Neuronal stem cell (in vitro differentiated cells): ENCODE measurements at regions not wholly inside any gene's neighbourhood (a gene's known extent, or its start where the extent isn't known, plus 50 kb on each side); places are given as distances from the start of the nearest gene placed in this dataset.

Experiments used
- DNase-seq: peaks from one replicate; pipeline ENCODE4 v3.0.0-alpha.2; 2013; ENCODE audit warnings: low spot score
- H2AFZ ChIP-seq: one replicate; pipeline ENCODE4 v1.6.1; 2013; ENCODE audit warnings: mild to moderate bottlenecking, low read length, inconsistent platforms
- H2AK5ac ChIP-seq: 2 replicates; pipeline ENCODE4 v1.6.1; 2013; ENCODE audit warnings: low read depth, mild to moderate bottlenecking, inconsistent platforms, low read length, moderate library complexity, mixed read lengths
- H2BK120ac ChIP-seq: 2 replicates; pipeline ENCODE4 v1.6.1; 2013; ENCODE audit warnings: low read depth, mild to moderate bottlenecking, inconsistent platforms, low read length, moderate library complexity, mixed read lengths
- H2BK12ac ChIP-seq: one replicate; pipeline ENCODE4 v1.6.1; 2013; ENCODE audit warnings: low read length, inconsistent platforms
- H2BK15ac ChIP-seq: 2 replicates; pipeline ENCODE4 v1.6.1; 2013; ENCODE audit warnings: mild to moderate bottlenecking, low read length, inconsistent platforms, mixed read lengths
- H2BK5ac ChIP-seq: one replicate; pipeline ENCODE4 v1.6.1; 2013; ENCODE audit warnings: inconsistent platforms, mild to moderate bottlenecking, low read length, moderate library complexity
- H3K14ac ChIP-seq: one replicate; pipeline ENCODE4 v1.6.1; 2013; ENCODE audit warnings: low read length, inconsistent platforms
- H3K18ac ChIP-seq: 2 replicates; pipeline ENCODE4 v1.6.1; 2013; ENCODE audit warnings: low read length, inconsistent platforms
- H3K23ac ChIP-seq: 2 replicates; pipeline ENCODE4 v1.6.1; 2013; ENCODE audit warnings: low read depth, mild to moderate bottlenecking, mixed read lengths, low read length, inconsistent platforms; ENCODE audit not compliant: poor library complexity
- H3K27ac ChIP-seq: replicated peaks from 3 replicates; pipeline ENCODE4 v1.5.1; 2013; ENCODE audit warnings: low read length, inconsistent platforms
- H3K27me3 ChIP-seq, 3 experiments: 2 replicates each; pipeline ENCODE4 v1.6.1; 2013; ENCODE audit warnings: low read length in 3 of 3, mild to moderate bottlenecking in 2 of 3, inconsistent platforms in 1 of 3, low read depth in 1 of 3, mixed read lengths in 1 of 3, moderate library complexity in 1 of 3; ENCODE audit not compliant: control insufficient read depth in 3 of 3, insufficient read depth in 3 of 3
- H3K36me3 ChIP-seq, 2 donors: replicated peaks in 1 of 2; 2 replicates each; pipeline ENCODE4 v1.6.1; 2013; ENCODE audit warnings: low read length in 2 of 2; ENCODE audit not compliant: control insufficient read depth in 2 of 2, insufficient read depth in 2 of 2
- H3K4ac ChIP-seq: 2 replicates; pipeline ENCODE4 v1.6.1; 2013; ENCODE audit warnings: inconsistent platforms, mild to moderate bottlenecking, low read length, moderate library complexity
- H3K4me1 ChIP-seq, 2 donors: 1 replicate in 1 of 2; 2 replicates in 1 of 2; pipeline ENCODE4 v1.6.1; 2013; ENCODE audit warnings: low read length in 2 of 2, low read depth in 1 of 2; ENCODE audit not compliant: control insufficient read depth in 2 of 2, insufficient read depth in 1 of 2
- H3K4me2 ChIP-seq: one replicate; pipeline ENCODE4 v1.6.1; 2013; ENCODE audit warnings: mild to moderate bottlenecking, low read length, inconsistent platforms; ENCODE audit not compliant: insufficient read depth, poor library complexity, severe bottlenecking
- H3K4me3 ChIP-seq, 2 donors: 2 replicates each; pipeline ENCODE4 v1.5.1; 2013; ENCODE audit warnings: low read length in 2 of 2, mild to moderate bottlenecking in 2 of 2, inconsistent platforms in 1 of 2, moderate library complexity in 1 of 2
- H3K79me1 ChIP-seq: one replicate; pipeline ENCODE4 v1.6.1; 2013; ENCODE audit warnings: low read depth, mild to moderate bottlenecking, inconsistent platforms, low read length, moderate library complexity
- H3K9ac ChIP-seq: one replicate; pipeline ENCODE4 v1.6.1; 2013; ENCODE audit warnings: mild to moderate bottlenecking, low read depth, low read length, inconsistent platforms; ENCODE audit not compliant: poor library complexity
- H3K9me3 ChIP-seq, 2 donors: replicated peaks in 1 of 2; 2 replicates each; pipeline versions ENCODE3 to v1.6.1; 2013; ENCODE audit warnings: low read length in 2 of 2, mild to moderate bottlenecking in 2 of 2, inconsistent platforms in 1 of 2, low read depth in 1 of 2, mixed read lengths in 1 of 2, moderate library complexity in 1 of 2; ENCODE audit not compliant: control insufficient read depth in 2 of 2, insufficient read depth in 1 of 2
- H4K8ac ChIP-seq: one replicate; pipeline ENCODE4 v1.6.1; 2013; ENCODE audit warnings: low read depth, mild to moderate bottlenecking, inconsistent platforms, low read length, moderate library complexity
- H4K91ac ChIP-seq: one replicate; pipeline ENCODE4 v1.6.1; 2013; ENCODE audit warnings: low read length, low read depth, mild to moderate bottlenecking, inconsistent platforms; ENCODE audit not compliant: poor library complexity
- WGBS, 2 donors: extraction: QIAGEN DNeasy Blood & Tissue Kit; methylation state at CpG; one replicate each; pipeline ENCODE4 v1.1.7; 2013; ENCODE audit warnings: missing lambda C conversion rate in 2 of 2, mixed read lengths in 1 of 2; ENCODE audit not compliant: insufficient read length in 2 of 2, insufficient replicate concordance in 1 of 2; ENCODE audit errors: extremely low coverage in 2 of 2; 5-methylcytosine and 5-hydroxymethylcytosine counted together

DNA sequence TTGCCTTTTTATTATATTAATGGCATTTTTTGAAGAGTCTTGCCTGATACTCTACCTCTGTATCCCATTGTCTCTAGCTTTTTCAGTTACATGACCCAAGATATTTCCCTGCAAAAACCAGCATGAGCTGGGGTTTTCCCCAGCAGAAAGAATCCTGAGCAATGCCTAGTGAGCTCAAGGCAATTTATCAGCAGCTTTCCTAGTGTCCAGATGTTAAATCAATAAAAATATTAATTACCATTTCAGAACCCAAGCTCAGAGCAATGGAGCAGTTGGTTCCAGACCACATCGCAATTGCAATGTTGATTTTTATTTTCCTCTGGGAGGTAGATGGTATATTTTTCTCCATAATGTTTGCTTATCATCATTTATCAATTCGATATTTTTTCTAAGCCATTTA, 137.2 kb downstream of the RAB38 start:
- Histone ChIP-seq H3K9me3 (no peaks in the 10 kb centered on the region), H3K36me3 (no peaks in the 10 kb centered on the region), H4K91ac (no peak overlapping the region), H2BK120ac (no peak overlapping the region), H3K79me1 (no peaks in the 10 kb centered on the region), H2BK12ac (no peak overlapping the region), H3K9ac (no peak overlapping the region), H3K18ac (no peak overlapping the region), H3K4ac (no peak overlapping the region), H3K23ac (no peak overlapping the region), H4K8ac (no peak overlapping the region), H3K27me3 (no peaks in the 10 kb centered on the region), H3K14ac (no peak overlapping the region), H3K4me1 (peaks cover 0 to 7% of the 10 kb centered on the region in 2 donors), H2BK15ac (no peak overlapping the region), H3K4me2 (no peak overlapping the region), H3K4me3 (no peak overlapping the region), H3K27ac (no peak overlapping the region), H2AFZ (no peak overlapping the region), H2BK5ac (no peak overlapping the region), H2AK5ac (no peak overlapping the region)
- no CpG with 5 or more reads among the region's 2 CpGs for WGBS, 2 donors
- no peak for DNase-seq

DNA sequence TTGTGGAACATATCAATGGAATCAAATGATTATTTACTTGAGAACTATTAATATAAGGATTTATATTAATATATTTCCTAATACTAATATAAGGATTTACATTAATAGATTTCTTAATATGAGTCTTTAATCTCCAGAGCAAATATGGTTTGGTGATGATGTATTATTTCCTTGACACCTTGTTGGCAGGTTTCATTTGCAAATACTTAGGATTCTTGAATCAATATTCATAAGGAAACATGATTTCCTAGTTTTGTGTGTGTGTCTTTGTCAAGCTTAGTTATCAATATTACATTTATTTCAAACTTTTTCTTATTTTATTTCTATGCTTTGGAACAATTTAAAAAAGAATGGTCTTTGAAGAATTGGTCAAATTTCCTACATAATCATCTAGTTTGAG, 138.5 kb downstream of the RAB38 start:
- no peak overlapping the region for H2BK15ac ChIP-seq
- no peak overlapping the region for H3K14ac ChIP-seq
- no peak overlapping the region for H3K9ac ChIP-seq
- H3K79me1 ChIP-seq, result no peaks in the 10 kb centered on the region
- no peak overlapping the region for H3K27ac ChIP-seq
- H4K8ac ChIP-seq, result no peak overlapping the region
- no peak overlapping the region for H3K4ac ChIP-seq
- H2AFZ ChIP-seq, result no peak overlapping the region
- no peaks in the 10 kb centered on the region for H3K27me3 ChIP-seq
- DNase-seq, result no peak
- H3K4me1 ChIP-seq, result no peaks in the 10 kb centered on the region
- H3K9me3 ChIP-seq, result no peaks in the 10 kb centered on the region
- no peak overlapping the region for H2BK5ac ChIP-seq
- H3K18ac ChIP-seq, result no peak overlapping the region
- H3K4me3 ChIP-seq, result no peak overlapping the region
- H2BK120ac ChIP-seq, result no peak overlapping the region
- no peaks in the 10 kb centered on the region for H3K36me3 ChIP-seq
- no peak overlapping the region for H2BK12ac ChIP-seq
- H3K4me2 ChIP-seq, result no peak overlapping the region
- no peak overlapping the region for H4K91ac ChIP-seq
- H2AK5ac ChIP-seq, result no peak overlapping the region
- H3K23ac ChIP-seq, result no peak overlapping the region

- no peak overlapping the region for H3K4me3 ChIP-seq
- no peaks in the 10 kb centered on the region for H3K79me1 ChIP-seq
- no CpG with 5 or more reads among the region's 2 CpGs for WGBS, 2 donors
- no peak for DNase-seq
- H2BK12ac ChIP-seq, result no peak overlapping the region
- no peak overlapping the region for H3K9ac ChIP-seq
- H2BK120ac ChIP-seq, result no peak overlapping the region
- H3K23ac ChIP-seq, result no peak overlapping the region
- no peak overlapping the region for H4K91ac ChIP-seq
- H2AFZ ChIP-seq, result no peak overlapping the region
- no peak overlapping the region for H2BK15ac ChIP-seq
- H2AK5ac ChIP-seq, result no peak overlapping the region
- no peak overlapping the region for H3K27ac ChIP-seq
- no peak overlapping the region for H3K18ac ChIP-seq
- no peaks in the 10 kb centered on the region for H3K36me3 ChIP-seq
- no peaks in the 10 kb centered on the region for H3K9me3 ChIP-seq
- H4K8ac ChIP-seq, result no peak overlapping the region
- no peak overlapping the region for H3K4me2 ChIP-seq
- no peak overlapping the region for H3K14ac ChIP-seq
- no peak overlapping the region for H3K4ac ChIP-seq
- no peaks in the 10 kb centered on the region for H3K27me3 ChIP-seq
- no peak overlapping the region for H2BK5ac ChIP-seq
- no peaks in the 10 kb centered on the region for H3K4me1 ChIP-seq
Observed at GRCh38 chr11:88035271-88035670, 140.0 kb downstream of the RAB38 start.

GRCh38 chr11:88017666-88018065, 157.6 kb downstream of the RAB38 start:
- whole genome bisulfite sequencing, 2 donors, result no CpG with 5 or more reads among the region's 4 CpGs

More at GRCh38 chr11:88017666-88018065, 157.6 kb downstream of the RAB38 start:
- H3K79me1 ChIP-seq, result no peaks in the 10 kb centered on the region
- no peak overlapping the region for H3K4ac ChIP-seq
- H4K8ac ChIP-seq, result no peak overlapping the region
- H3K27me3 ChIP-seq, result no peaks in the 10 kb centered on the region
- no peaks in the 10 kb centered on the region for H3K4me1 ChIP-seq
- H3K18ac ChIP-seq, result no peak overlapping the region
- H2BK5ac ChIP-seq, result no peak overlapping the region
- no peak overlapping the region for H2AFZ ChIP-seq
- H3K23ac ChIP-seq, result no peak overlapping the region
- H3K14ac ChIP-seq, result no peak overlapping the region
- H4K91ac ChIP-seq, result no peak overlapping the region
- H2AK5ac ChIP-seq, result no peak overlapping the region
- H3K4me3 ChIP-seq, result no peak overlapping the region
- no peak overlapping the region for H2BK15ac ChIP-seq
- no peak overlapping the region for H2BK12ac ChIP-seq
- no peaks in the 10 kb centered on the region for H3K36me3 ChIP-seq
- no peaks in the 10 kb centered on the region for H3K9me3 ChIP-seq
- H2BK120ac ChIP-seq, result no peak overlapping the region
- DNase-seq, result no peak
- no peak overlapping the region for H3K4me2 ChIP-seq
- no peak overlapping the region for H3K9ac ChIP-seq
- H3K27ac ChIP-seq, result no peak overlapping the region
